ENCODE measurements at regions not wholly inside any gene's neighbourhood (a gene's known extent, or its start where the extent isn't known, plus 50 kb on each side); places are given as distances from the start of the nearest gene placed in this dataset.
A peak's percentile ranks its signal among the peaks of the same experiment; 100 is the strongest.

GRCh38 chr4:140809676-140810075, 53.5 kb upstream of the TBC1D9 start:
- no peak overlapping the region for H3K27ac ChIP-seq
- DNase-seq (ENCODE audit: low spot score) = no peak
- TF ChIP-seq EZH2 (IDR thresholded peaks at IDR 0.05; ENCODE audit: borderline replicate concordance) = no peak
- no peak for TF ChIP-seq EZH2phosphoT487 (IDR thresholded peaks at IDR 0.05; ENCODE audit: low read depth, severe bottlenecking, unreplicated experiment)
- TF ChIP-seq, protein P1, sequence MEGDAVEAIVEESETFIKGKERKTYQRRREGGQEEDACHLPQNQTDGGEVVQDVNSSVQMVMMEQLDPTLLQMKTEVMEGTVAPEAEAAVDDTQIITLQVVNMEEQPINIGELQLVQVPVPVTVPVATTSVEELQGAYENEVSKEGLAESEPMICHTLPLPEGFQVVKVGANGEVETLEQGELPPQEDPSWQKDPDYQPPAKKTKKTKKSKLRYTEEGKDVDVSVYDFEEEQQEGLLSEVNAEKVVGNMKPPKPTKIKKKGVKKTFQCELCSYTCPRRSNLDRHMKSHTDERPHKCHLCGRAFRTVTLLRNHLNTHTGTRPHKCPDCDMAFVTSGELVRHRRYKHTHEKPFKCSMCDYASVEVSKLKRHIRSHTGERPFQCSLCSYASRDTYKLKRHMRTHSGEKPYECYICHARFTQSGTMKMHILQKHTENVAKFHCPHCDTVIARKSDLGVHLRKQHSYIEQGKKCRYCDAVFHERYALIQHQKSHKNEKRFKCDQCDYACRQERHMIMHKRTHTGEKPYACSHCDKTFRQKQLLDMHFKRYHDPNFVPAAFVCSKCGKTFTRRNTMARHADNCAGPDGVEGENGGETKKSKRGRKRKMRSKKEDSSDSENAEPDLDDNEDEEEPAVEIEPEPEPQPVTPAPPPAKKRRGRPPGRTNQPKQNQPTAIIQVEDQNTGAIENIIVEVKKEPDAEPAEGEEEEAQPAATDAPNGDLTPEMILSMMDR (IDR thresholded peaks at IDR 0.05; ENCODE audit: poor library complexity) = no peak
- no peaks in the 10 kb centered on the region for H3K4me1 ChIP-seq (ENCODE audit: insufficient read depth)
- 84% methylated on average over 6 of the region's 6 CpGs for WGBS (ENCODE audit: low lambda C conversion rate, missing lambda C conversion rate)
- no peaks in the 10 kb centered on the region for H3K9me3 ChIP-seq (ENCODE audit: low read depth)
- no peaks in the 10 kb centered on the region for H3K27me3 ChIP-seq
- no peak overlapping the region for H2AFZ ChIP-seq
- H4K20me1 ChIP-seq (ENCODE audit: insufficient read depth, poor library complexity, severe bottlenecking) = no peaks in the 10 kb centered on the region
- no peaks in the 10 kb centered on the region for H3K36me3 ChIP-seq (replicated peaks; ENCODE audit: insufficient read depth, low read depth)
- H3K4me3 ChIP-seq = no peak overlapping the region
- H3K79me2 ChIP-seq = no peaks in the 10 kb centered on the region
- no peaks in the 10 kb centered on the region for H3K9me2 ChIP-seq (replicated peaks; ENCODE audit: insufficient read depth)
- no peak overlapping the region for H3K4me2 ChIP-seq

- WGBS (ENCODE audit: low lambda C conversion rate, missing lambda C conversion rate) = 76% methylated on average over 7 of the region's 7 CpGs
- TF ChIP-seq EZH2 (IDR thresholded peaks at IDR 0.05; ENCODE audit: borderline replicate concordance) = no peak
- TF ChIP-seq, protein P1 (IDR thresholded peaks at IDR 0.05; ENCODE audit: poor library complexity) = no peak
- TF ChIP-seq EZH2phosphoT487 (IDR thresholded peaks at IDR 0.05; ENCODE audit: low read depth, severe bottlenecking, unreplicated experiment) = no peak
- no peak for DNase-seq (ENCODE audit: low spot score)
These were observed 52.1 kb upstream of the TBC1D9 start for GRCh38 chr4:140808256-140808655.

DNA sequence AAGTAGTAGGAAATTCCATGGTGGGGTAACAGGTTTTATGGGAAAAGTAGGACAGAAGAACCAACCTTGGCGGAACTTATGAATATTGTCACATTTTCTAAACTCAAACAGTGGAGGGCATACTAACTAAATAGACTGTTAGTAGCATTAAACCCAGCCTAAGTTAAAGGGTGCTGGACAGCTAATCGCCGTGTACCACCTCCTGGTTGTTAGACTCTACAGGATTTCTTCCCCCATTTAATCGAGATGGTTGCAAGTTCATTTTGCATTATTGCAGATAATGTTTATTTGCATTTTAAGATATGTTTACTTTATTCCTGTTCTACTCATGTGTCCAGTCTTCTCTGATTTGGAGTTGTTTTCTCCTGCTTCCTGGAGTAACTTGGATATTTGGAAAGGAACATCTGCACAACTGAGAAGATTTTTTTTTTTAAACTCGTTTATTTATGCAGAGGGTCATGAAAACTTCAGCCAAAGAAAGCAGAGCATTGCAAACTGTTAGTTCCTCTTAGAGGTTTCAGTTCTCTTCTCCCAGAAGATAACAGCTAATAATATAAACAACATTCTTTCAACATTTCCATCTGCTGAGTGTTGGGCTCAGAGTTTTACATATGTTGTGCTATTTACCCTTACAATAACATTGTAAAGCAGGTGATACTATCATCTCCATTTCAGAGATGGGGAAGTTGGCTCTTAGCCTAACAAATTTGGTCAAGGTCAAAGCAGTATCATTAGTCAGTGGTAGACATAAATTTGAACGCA, 51.5 kb upstream of the TBC1D9 start:
- Histone ChIP-seq H3K9me3 (ENCODE audit: low read depth) (no peaks in the 10 kb centered on the region), H3K4me3 (no peak overlapping the region), H3K27me3 (no peaks in the 10 kb centered on the region), H3K9me2 (replicated peaks; ENCODE audit: insufficient read depth) (no peaks in the 10 kb centered on the region), H4K20me1 (ENCODE audit: insufficient read depth, poor library complexity, severe bottlenecking) (no peaks in the 10 kb centered on the region), H3K4me2 (no peak overlapping the region), H3K4me1 (ENCODE audit: insufficient read depth) (no peaks in the 10 kb centered on the region), H3K79me2 (no peaks in the 10 kb centered on the region), H2AFZ (no peak overlapping the region), H3K27ac (no peak overlapping the region), H3K36me3 (replicated peaks; ENCODE audit: insufficient read depth, low read depth) (no peaks in the 10 kb centered on the region)
- no peak for TF ChIP-seq EZH2phosphoT487 (IDR thresholded peaks at IDR 0.05; ENCODE audit: low read depth, severe bottlenecking, unreplicated experiment)
- TF ChIP-seq EZH2 (IDR thresholded peaks at IDR 0.05; ENCODE audit: borderline replicate concordance) = no peak
- TF ChIP-seq, protein P1 (IDR thresholded peaks at IDR 0.05; ENCODE audit: poor library complexity) = no peak
- WGBS (ENCODE audit: low lambda C conversion rate, missing lambda C conversion rate) = 71% methylated on average over 6 of the region's 6 CpGs
- peak; percentile 10 for DNase-seq (ENCODE audit: low spot score)

More at GRCh38 chr4:140808256-140808655, 52.1 kb upstream of the TBC1D9 start:
- Histone ChIP-seq H3K79me2 (no peaks in the 10 kb centered on the region), H3K9me2 (replicated peaks; ENCODE audit: insufficient read depth) (no peaks in the 10 kb centered on the region), H4K20me1 (ENCODE audit: insufficient read depth, poor library complexity, severe bottlenecking) (no peaks in the 10 kb centered on the region), H3K27me3 (no peaks in the 10 kb centered on the region), H3K36me3 (replicated peaks; ENCODE audit: insufficient read depth, low read depth) (no peaks in the 10 kb centered on the region), H3K4me3 (no peak overlapping the region), H2AFZ (no peak overlapping the region), H3K27ac (no peak overlapping the region), H3K9me3 (ENCODE audit: low read depth) (no peaks in the 10 kb centered on the region), H3K4me1 (ENCODE audit: insufficient read depth) (no peaks in the 10 kb centered on the region), H3K4me2 (no peak overlapping the region)
